Adipocyte (in vitro differentiated cells): ENCODE measurements at regions not wholly inside any gene's neighbourhood (a gene's known extent, or its start where the extent isn't known, plus 50 kb on each side); places are given as distances from the start of the nearest gene placed in this dataset.

Experiments used
- DNase-seq: peaks from one replicate; pipeline ENCODE4 v3.0.0-alpha.2; 2015; ENCODE audit warnings: low read depth
- H3K27me3 ChIP-seq: replicated peaks from 2 replicates; pipeline ENCODE4 v1.7.0; 2013; ENCODE audit warnings: mild to moderate bottlenecking, low read length, moderate library complexity; ENCODE audit not compliant: control insufficient read depth, insufficient read depth
- H3K36me3 ChIP-seq: 2 replicates; pipeline ENCODE4 v1.7.0; 2013; ENCODE audit warnings: low read length, mild to moderate bottlenecking, moderate library complexity; ENCODE audit not compliant: control insufficient read depth, insufficient read depth, severe bottlenecking
- H3K4me1 ChIP-seq: 2 replicates; pipeline ENCODE4 v1.7.0; 2013; ENCODE audit warnings: mild to moderate bottlenecking, low read length, moderate library complexity; ENCODE audit not compliant: control insufficient read depth, insufficient read depth
- H3K4me3 ChIP-seq: 2 replicates; pipeline ENCODE4 v1.7.0; 2013; ENCODE audit warnings: mild to moderate bottlenecking, low read length, moderate library complexity
- H3K9ac ChIP-seq: 2 replicates; pipeline ENCODE4 v1.7.0; 2013; ENCODE audit warnings: mild to moderate bottlenecking, low read length, moderate library complexity
- H3K9me3 ChIP-seq: 2 replicates; pipeline ENCODE4 v1.7.0; 2013; ENCODE audit warnings: mild to moderate bottlenecking, low read length, moderate library complexity; ENCODE audit not compliant: control insufficient read depth

- Histone ChIP-seq H3K27me3 (peaks cover 4% of the 10 kb centered on the region), H3K9me3 (peaks cover 7% of the 10 kb centered on the region), H3K36me3 (no peaks in the 10 kb centered on the region), H3K4me3 (no peak overlapping the region), H3K9ac (no peak overlapping the region), H3K4me1 (no peaks in the 10 kb centered on the region)
- DNase-seq: no peak
Measured at GRCh38 chr4:57403591-57403990, 293.4 kb upstream of the IGFBP7 start.

DNA sequence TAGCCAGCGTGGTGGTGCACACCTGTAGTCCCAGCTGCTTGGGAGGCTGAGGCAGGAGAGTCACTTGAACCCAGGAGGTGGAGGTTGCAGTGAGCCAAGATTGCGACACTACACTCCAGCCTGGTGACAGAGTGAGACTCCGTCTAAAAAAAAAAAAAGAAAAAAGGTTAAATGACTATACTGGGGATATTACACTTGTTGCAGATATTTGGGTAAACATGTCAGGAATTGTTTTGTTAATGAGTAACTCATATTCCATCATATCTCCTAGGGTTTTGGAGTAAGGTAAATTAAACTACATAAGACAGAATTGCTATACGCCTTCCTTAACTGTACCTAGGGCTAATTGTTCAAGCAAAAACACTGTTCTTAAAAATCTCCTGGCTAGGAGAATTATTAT is 291.4 kb upstream of the IGFBP7 start:
- Histone ChIP-seq H3K9me3 (peaks cover 7% of the 10 kb centered on the region), H3K9ac (no peak overlapping the region), H3K27me3 (peaks cover 9% of the 10 kb centered on the region), H3K36me3 (no peaks in the 10 kb centered on the region), H3K4me1 (no peaks in the 10 kb centered on the region), H3K4me3 (no peak overlapping the region)
- DNase-seq: no peak

- peaks cover 5% of the 10 kb centered on the region for H3K4me1 ChIP-seq
- H3K9me3 ChIP-seq: peaks cover 5% of the 10 kb centered on the region
- H3K9ac ChIP-seq: no peak overlapping the region
- no peak overlapping the region for H3K4me3 ChIP-seq
- H3K36me3 ChIP-seq: no peaks in the 10 kb centered on the region
- no peaks in the 10 kb centered on the region for H3K27me3 ChIP-seq
- peak; percentile 35 for DNase-seq
Measured at GRCh38 chr4:57378766-57379165, 268.6 kb upstream of the IGFBP7 start.

DNA sequence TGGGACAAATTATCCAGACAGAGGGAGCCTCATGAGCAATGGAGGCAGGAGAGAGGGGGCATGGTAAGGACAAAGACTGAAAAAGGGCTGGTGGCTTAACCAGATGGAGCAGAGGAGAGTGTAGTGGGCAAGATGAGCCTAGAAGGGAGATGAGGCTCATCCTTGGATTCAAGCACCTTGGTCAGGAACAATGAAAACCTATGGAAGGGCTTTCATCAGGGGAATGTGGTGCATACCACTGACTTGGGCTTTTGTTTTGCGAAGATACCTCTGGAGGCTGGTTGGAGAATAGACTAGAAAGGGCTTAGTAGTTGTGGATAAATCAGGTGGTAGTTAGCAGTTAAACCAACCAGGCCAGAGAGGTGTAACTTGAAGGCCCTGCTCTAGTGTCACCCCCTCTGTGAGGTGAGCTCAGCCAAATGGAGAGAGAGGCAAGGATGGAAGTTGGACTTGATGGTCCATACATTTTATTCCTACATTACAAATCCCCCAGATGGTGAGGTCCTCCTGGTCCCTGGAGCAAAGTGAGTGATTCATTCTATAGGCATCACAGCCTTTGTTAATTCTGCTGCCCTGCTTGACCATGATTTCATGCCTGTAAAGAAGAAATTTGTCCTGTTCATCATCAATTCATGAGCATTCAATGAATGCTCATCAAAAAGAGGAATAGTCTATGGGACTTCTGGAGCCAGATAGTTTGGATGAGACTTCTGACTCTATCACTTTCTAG is 264.8 kb upstream of the IGFBP7 start:
- Histone ChIP-seq H3K4me1 (peaks cover 5% of the 10 kb centered on the region), H3K27me3 (no peaks in the 10 kb centered on the region), H3K9ac (no peak overlapping the region), H3K9me3 (peaks cover 5% of the 10 kb centered on the region), H3K4me3 (no peak overlapping the region), H3K36me3 (no peaks in the 10 kb centered on the region)
- peak; percentile 38 for DNase-seq

GRCh38 chr4:57373991-57374390 is 263.8 kb upstream of the IGFBP7 start:
- H3K9me3 ChIP-seq: peaks cover 5% of the 10 kb centered on the region
- no peaks in the 10 kb centered on the region for H3K27me3 ChIP-seq
- peaks cover 5% of the 10 kb centered on the region for H3K4me1 ChIP-seq
- H3K4me3 ChIP-seq: no peak overlapping the region
- no peak overlapping the region for H3K9ac ChIP-seq
- DNase-seq: peak; percentile 20
- H3K36me3 ChIP-seq: no peaks in the 10 kb centered on the region

DNA sequence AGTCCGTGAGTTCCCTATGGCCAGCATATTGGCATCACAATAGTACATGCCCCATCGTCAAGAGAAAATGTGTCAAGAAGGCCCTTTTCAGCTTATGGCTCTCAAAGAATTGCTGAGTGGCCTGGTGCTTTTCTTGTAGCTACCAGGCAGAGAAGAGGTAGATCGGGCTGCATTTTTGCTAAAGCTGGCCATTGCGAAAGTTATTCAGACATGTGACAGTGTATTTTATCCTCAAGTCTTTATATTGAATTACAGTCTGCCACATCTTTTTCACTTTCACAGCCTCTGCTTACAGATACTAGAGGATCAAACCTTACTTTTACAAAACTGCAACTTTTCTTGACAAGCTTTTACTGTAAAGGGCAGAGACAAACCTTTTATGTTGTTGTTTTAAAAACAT is 261.5 kb upstream of the IGFBP7 start:
- H3K36me3 ChIP-seq: no peaks in the 10 kb centered on the region
- H3K9ac ChIP-seq: no peak overlapping the region
- no peaks in the 10 kb centered on the region for H3K27me3 ChIP-seq
- peak; percentile 62 for DNase-seq
- H3K9me3 ChIP-seq: peaks cover 5% of the 10 kb centered on the region
- no peak overlapping the region for H3K4me3 ChIP-seq
- H3K4me1 ChIP-seq: peaks cover 5% of the 10 kb centered on the region

DNA sequence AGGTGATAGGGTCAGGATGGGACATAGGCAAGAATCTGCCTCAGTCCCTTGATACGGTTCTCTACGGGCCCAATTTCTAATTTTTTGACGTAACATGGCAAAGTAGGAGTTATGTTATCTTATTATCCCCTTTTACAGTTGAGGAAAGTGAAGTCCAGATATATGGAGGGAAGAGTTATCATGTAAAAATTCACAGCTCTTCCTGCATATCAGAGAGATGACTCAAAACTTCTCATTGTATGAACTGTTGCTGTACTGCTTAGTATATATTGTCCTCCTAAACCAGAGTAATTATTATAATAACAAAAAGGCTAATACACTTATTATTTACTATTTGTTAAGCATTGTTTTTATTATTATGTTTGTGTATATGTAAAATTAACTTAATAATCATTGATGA is 260.5 kb upstream of the IGFBP7 start:
- Histone ChIP-seq H3K9ac (no peak overlapping the region), H3K9me3 (peaks cover 1% of the 10 kb centered on the region), H3K36me3 (no peaks in the 10 kb centered on the region), H3K27me3 (no peaks in the 10 kb centered on the region), H3K4me3 (no peak overlapping the region), H3K4me1 (peaks cover 5% of the 10 kb centered on the region)
- DNase-seq: no peak

- peaks cover 10% of the 10 kb centered on the region for H3K4me1 ChIP-seq
- H3K4me3 ChIP-seq: no peak overlapping the region
- no peaks in the 10 kb centered on the region for H3K9me3 ChIP-seq
- H3K27me3 ChIP-seq: no peaks in the 10 kb centered on the region
- DNase-seq: peak; percentile 11
- no peak overlapping the region for H3K9ac ChIP-seq
- no peaks in the 10 kb centered on the region for H3K36me3 ChIP-seq
Measured at GRCh38 chr4:57369446-57369845, 259.3 kb upstream of the IGFBP7 start.

DNA sequence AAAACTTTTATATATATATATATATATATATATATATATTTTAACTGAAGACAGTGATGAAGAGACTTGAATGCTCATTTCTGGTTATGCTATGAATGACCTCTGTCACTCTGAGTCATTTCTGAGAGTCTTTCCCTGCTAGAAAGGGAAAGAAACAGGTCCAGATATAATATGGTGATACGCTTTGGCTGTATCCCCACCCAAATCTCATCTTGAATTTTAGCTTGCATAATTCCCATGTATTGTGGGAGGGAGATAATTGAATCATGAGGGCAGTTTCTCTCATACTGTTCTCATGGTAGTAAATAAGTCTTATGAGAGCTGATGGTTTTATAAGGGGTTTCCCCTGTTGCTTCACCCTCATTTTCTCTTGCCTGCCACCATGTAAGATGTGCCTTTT is 254.1 kb upstream of the IGFBP7 start:
- Histone ChIP-seq H3K36me3 (no peaks in the 10 kb centered on the region), H3K4me3 (no peak overlapping the region), H3K4me1 (peaks cover 9% of the 10 kb centered on the region), H3K27me3 (no peaks in the 10 kb centered on the region), H3K9me3 (no peaks in the 10 kb centered on the region), H3K9ac (no peak overlapping the region)
- no peak for DNase-seq

- Histone ChIP-seq H3K4me3 (no peak overlapping the region), H3K9me3 (no peaks in the 10 kb centered on the region), H3K36me3 (no peaks in the 10 kb centered on the region), H3K27me3 (peaks cover 3% of the 10 kb centered on the region), H3K4me1 (peaks cover 9% of the 10 kb centered on the region), H3K9ac (no peak overlapping the region)
- DNase-seq: peak; percentile 56
Measured at GRCh38 chr4:57363346-57363745, 253.2 kb upstream of the IGFBP7 start.

DNA sequence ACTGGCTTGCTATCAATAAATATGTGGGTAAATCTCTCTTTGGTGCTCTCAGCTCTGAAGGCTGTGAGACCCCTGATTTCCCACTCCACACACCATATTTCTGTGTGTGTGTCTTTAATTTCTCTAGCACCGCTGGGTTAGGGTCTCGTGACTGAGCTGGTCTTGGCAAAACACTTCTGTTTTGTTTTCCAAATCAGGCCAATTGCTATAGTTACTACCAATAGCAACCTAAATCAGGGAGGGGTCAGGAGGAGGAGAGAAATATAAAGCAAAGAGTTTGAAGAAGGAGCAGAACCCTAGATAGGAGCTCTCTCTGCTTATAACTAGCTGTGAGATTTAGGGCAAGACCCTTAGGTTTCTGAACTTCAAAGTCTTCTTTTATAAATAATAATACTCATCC is 250.5 kb upstream of the IGFBP7 start:
- Histone ChIP-seq H3K27me3 (peaks cover 3% of the 10 kb centered on the region), H3K9ac (no peak overlapping the region), H3K9me3 (no peaks in the 10 kb centered on the region), H3K4me3 (no peak overlapping the region), H3K4me1 (peaks cover 9% of the 10 kb centered on the region), H3K36me3 (no peaks in the 10 kb centered on the region)
- DNase-seq: no peak

GRCh38 chr4:57355101-57355665 is 245.0 kb upstream of the IGFBP7 start:
- no peaks in the 10 kb centered on the region for H3K36me3 ChIP-seq
- no peak overlapping the region for H3K9ac ChIP-seq
- H3K27me3 ChIP-seq: peaks cover 3% of the 10 kb centered on the region
- no peak overlapping the region for H3K4me3 ChIP-seq
- no peaks in the 10 kb centered on the region for H3K4me1 ChIP-seq
- no peak for DNase-seq
- H3K9me3 ChIP-seq: no peaks in the 10 kb centered on the region
